IMR-90 (cell line): ENCODE measurements at regions not wholly inside any gene's neighbourhood (a gene's known extent, or its start where the extent isn't known, plus 50 kb on each side); places are given as distances from the start of the nearest gene placed in this dataset.

Experiments used
- ATAC-seq: fragments of 200-7000 bp; cut with Tn5 transposase; 2 replicates; pipeline ENCODE4 v1.9.1; 2020; ENCODE audit warnings: low read depth, mild to moderate bottlenecking, moderate library complexity
- BruUV-seq: library from RNA; stranded (reverse); fragments of 400-500 nt; replicated peaks from 2 replicates; lab custom pipeline; 2021; lab: Mats Ljungman, UMichigan
- CTCF ChIA-PET: fragments of 300-600 bp; formaldehyde crosslinking; extraction: SDS; loops from one replicate; lab custom pipeline; 2021; ENCODE audit warnings: antibody characterized with exemption; lab: Yijun Ruan, JAX
- POLR2A ChIA-PET: fragments of 300-600 bp; sonication (Branson Sonifier 250); formaldehyde crosslinking; loops from one replicate; lab custom pipeline; 2022; ENCODE audit warnings: antibody characterized with exemption; ENCODE audit not compliant: unreplicated experiment; lab: Charles Lee
- DNase-seq: peaks from one replicate; pipeline ENCODE4 v3.0.0; 2013
- H2AFZ ChIP-seq: replicated peaks from 2 replicates; pipeline ENCODE3; 2013; ENCODE audit warnings: low read length, mild to moderate bottlenecking; ENCODE audit not compliant: poor library complexity
- H2AK5ac ChIP-seq: 2 replicates; pipeline ENCODE4 v1.6.1; 2013; ENCODE audit warnings: low read depth, low read length, inconsistent platforms
- H2AK9ac ChIP-seq: replicated peaks from 2 replicates; pipeline ENCODE3; 2013; ENCODE audit warnings: mild to moderate bottlenecking, low read depth, low read length, moderate library complexity; ENCODE audit not compliant: poor library complexity
- H2BK120ac ChIP-seq: 2 replicates; pipeline ENCODE4 v1.6.1; 2013; ENCODE audit warnings: low read depth, low read length, inconsistent platforms
- H2BK15ac ChIP-seq: 3 replicates; pipeline ENCODE4 v1.6.1; 2013; ENCODE audit warnings: low read depth, low read length, inconsistent platforms
- H2BK20ac ChIP-seq: 2 replicates; pipeline ENCODE4 v1.6.1; 2013; ENCODE audit warnings: low read depth, mild to moderate bottlenecking, inconsistent platforms, low read length, moderate library complexity
- H2BK5ac ChIP-seq: 2 replicates; pipeline ENCODE4 v1.6.1; 2013; ENCODE audit warnings: mild to moderate bottlenecking, low read depth, low read length, inconsistent platforms; ENCODE audit not compliant: poor library complexity, severe bottlenecking
- H3K14ac ChIP-seq: replicated peaks from 2 replicates; pipeline ENCODE4 v1.6.1; 2013; ENCODE audit warnings: low read depth, low read length, inconsistent platforms
- H3K18ac ChIP-seq: 2 replicates; pipeline ENCODE4 v1.6.1; 2013; ENCODE audit warnings: low read depth, low read length, control low read depth
- H3K23ac ChIP-seq: 2 replicates; pipeline ENCODE4 v1.6.1; 2013; ENCODE audit warnings: low read depth, low read length, inconsistent platforms
- H3K27ac ChIP-seq: 2 replicates; pipeline ENCODE4 v1.5.1; 2013; ENCODE audit warnings: mild to moderate bottlenecking, control low read depth, low read length; ENCODE audit not compliant: insufficient read depth
- H3K27me3 ChIP-seq: 2 replicates; pipeline ENCODE4 v1.6.1; 2013; ENCODE audit warnings: low read length; ENCODE audit not compliant: control insufficient read depth, insufficient read depth
- H3K36me3 ChIP-seq: 2 replicates; pipeline ENCODE4 v1.6.1; 2013; ENCODE audit warnings: low read length, mixed read lengths; ENCODE audit not compliant: control insufficient read depth, insufficient read depth
- H3K4ac ChIP-seq: 2 replicates; pipeline ENCODE4 v1.6.1; 2013; ENCODE audit warnings: low read depth, low read length, inconsistent platforms
- H3K4me1 ChIP-seq: 2 replicates; pipeline ENCODE4 v1.6.1; 2013; ENCODE audit warnings: low read length, mixed read lengths; ENCODE audit not compliant: control insufficient read depth, insufficient read depth
- H3K4me2 ChIP-seq: 2 replicates; pipeline ENCODE4 v1.6.1; 2013; ENCODE audit warnings: low read depth, mild to moderate bottlenecking, control low read depth, low read length, moderate library complexity
- H3K4me3 ChIP-seq: 2 replicates; pipeline ENCODE4 v1.5.1; 2013; ENCODE audit warnings: low read depth, mild to moderate bottlenecking, control low read depth, low read length, moderate library complexity; ENCODE audit not compliant: insufficient read depth
- H3K56ac ChIP-seq: 2 replicates; pipeline ENCODE4 v1.6.1; 2013; ENCODE audit warnings: low read length, inconsistent platforms; ENCODE audit not compliant: insufficient read depth; ENCODE audit errors: extremely low read depth
- H3K79me1 ChIP-seq, 2 experiments: 2 replicates each; pipeline ENCODE4 v1.6.1; 2013; ENCODE audit warnings: low read length in 2 of 2, inconsistent platforms in 1 of 2, low read depth in 1 of 2
- H3K9ac ChIP-seq: 2 replicates; pipeline ENCODE4 v1.6.1; 2013; ENCODE audit warnings: low read depth, low read length, control low read depth
- H3K9me1 ChIP-seq: 2 replicates; pipeline ENCODE4 v1.6.1; 2013; ENCODE audit warnings: low read length, inconsistent platforms; ENCODE audit not compliant: insufficient read depth
- H3K9me3 ChIP-seq: 2 replicates; pipeline ENCODE4 v1.6.1; 2013; ENCODE audit warnings: low read length; ENCODE audit not compliant: control insufficient read depth, insufficient read depth
- H4K20me1 ChIP-seq: 2 replicates; pipeline ENCODE4 v1.6.1; 2013; ENCODE audit warnings: low read length, inconsistent platforms; ENCODE audit not compliant: insufficient read depth
- H4K5ac ChIP-seq: 2 replicates; pipeline ENCODE4 v1.6.1; 2013; ENCODE audit warnings: mild to moderate bottlenecking, low read depth, low read length, control low read depth
- H4K8ac ChIP-seq, 2 experiments: 2 replicates each; pipeline ENCODE4 v1.6.1; 2013; ENCODE audit warnings: low read depth in 2 of 2, low read length in 2 of 2, control low read depth in 1 of 2, inconsistent platforms in 1 of 2
- H4K91ac ChIP-seq: 2 replicates; pipeline ENCODE4 v1.6.1; 2013; ENCODE audit warnings: low read depth, low read length, inconsistent platforms; ENCODE audit not compliant: insufficient read depth
- BHLHE40 ChIP-seq: fragments of 150-350 bp; IDR thresholded peaks from 2 replicates; pipeline ENCODE4 v1.6.1; 2016; ENCODE audit warnings: mild to moderate bottlenecking, low read depth, low read length
- CHD1 ChIP-seq: IDR thresholded peaks from 2 replicates; pipeline ENCODE4 v1.6.1; 2012; ENCODE audit warnings: low read depth, low read length, improper control_type of control experiment
- RCOR1 ChIP-seq: IDR thresholded peaks from 2 replicates; pipeline ENCODE4 v1.6.1; 2012; ENCODE audit warnings: mild to moderate bottlenecking, low read length, improper control_type of control experiment; ENCODE audit not compliant: insufficient replicate concordance
- WGBS, 2 experiments: methylation state at CpG; one replicate each; pipeline versions ENCODE4 v1.1.5 to v1.1.7; 2013; ENCODE audit warnings: missing lambda C conversion rate in 2 of 2; ENCODE audit not compliant: insufficient read length in 1 of 2; ENCODE audit errors: extremely low coverage in 2 of 2; 5-methylcytosine and 5-hydroxymethylcytosine counted together
- dilution Hi-C: fragments of 300-500 bp; cut with HindIII; formaldehyde crosslinking; loops from one replicate; pipeline ENCODE4 v1.14.3; 2018; ENCODE audit warnings: low sequenced_read_pairs; ENCODE audit not compliant: unreplicated experiment
- in situ Hi-C: fragments of 300-500 bp; cut with MboI; formaldehyde crosslinking; loops from 3 replicates; pipeline ENCODE4 v1.14.3; 2019; ENCODE audit warnings: low sequenced_read_pairs, inconsistent platforms, mixed read lengths
- intact Hi-C: fragments of 100-400 bp; cut with micrococcal nuclease; formaldehyde crosslinking; loops from 2 replicates; pipeline ENCODE4 v1.10.0; 2022

DNA sequence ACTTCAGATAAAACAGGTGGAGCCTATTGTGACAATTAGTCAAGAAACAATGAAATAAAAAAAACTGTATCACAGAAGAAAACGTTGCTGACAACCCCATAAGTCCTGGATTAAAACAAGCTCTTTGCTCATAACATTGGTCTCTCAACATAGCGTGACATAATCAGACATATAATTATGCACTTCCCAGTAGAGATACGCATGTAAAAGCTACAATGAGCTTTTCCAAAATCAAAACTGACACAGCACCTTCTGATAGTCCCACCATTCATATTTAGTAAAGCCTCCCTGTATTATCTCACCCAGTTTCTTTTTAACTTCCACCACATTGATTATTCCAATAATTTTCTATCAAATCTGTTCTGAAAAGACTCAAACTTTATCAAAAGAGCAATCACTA lies 372.1 kb upstream of the SMIM31 start:
- POLR2A ChIA-PET: no interaction called here

More for the DNA sequence above, 372.1 kb upstream of the SMIM31 start:
- H2BK20ac ChIP-seq: no peak overlapping the region
- no peak overlapping the region for H2BK120ac ChIP-seq
- H2BK5ac ChIP-seq: no peak overlapping the region
- no peak overlapping the region for H4K8ac ChIP-seq
- H3K27me3 ChIP-seq: no peaks in the 10 kb centered on the region
- no peaks in the 10 kb centered on the region for H3K9me1 ChIP-seq
- H2BK15ac ChIP-seq: no peak overlapping the region
- H4K91ac ChIP-seq: no peak overlapping the region
- no peak overlapping the region for H4K5ac ChIP-seq
- no peak overlapping the region for H2AFZ ChIP-seq
- BruUV-seq: no TSS peak
- dilution Hi-C loops (no loop called here), intact Hi-C loops (no loop called here), in situ Hi-C loops (no loop called here)
- 100% methylated on average over 2 of the region's 3 CpGs; no CpG with 5 or more reads in 1 of the 2 experiments for WGBS, 2 experiments
- no peaks in the 10 kb centered on the region for H3K79me1 ChIP-seq
- CTCF ChIA-PET: no interaction called here
- H3K4me3 ChIP-seq: no peak overlapping the region
- H3K36me3 ChIP-seq: no peaks in the 10 kb centered on the region
- no peaks in the 10 kb centered on the region for H3K4me1 ChIP-seq
- H4K20me1 ChIP-seq: no peaks in the 10 kb centered on the region
- H2AK5ac ChIP-seq: no peak overlapping the region
- no peak overlapping the region for H3K18ac ChIP-seq
- H3K9me3 ChIP-seq: peaks cover 4% of the 10 kb centered on the region
- H3K14ac ChIP-seq: no peak overlapping the region
- DNase-seq: no peak
- H3K23ac ChIP-seq: no peak overlapping the region
- TF ChIP-seq BHLHE40 (no peak), CHD1 (no peak), RCOR1 (no peak)
- no peak for ATAC-seq
- no peak overlapping the region for H3K56ac ChIP-seq
- H3K27ac ChIP-seq: no peak overlapping the region
- H2AK9ac ChIP-seq: no peak overlapping the region
- H3K9ac ChIP-seq: no peak overlapping the region
- no peak overlapping the region for H3K4ac ChIP-seq
- H3K4me2 ChIP-seq: no peak overlapping the region
